ENCODE measurements at regions not wholly inside any gene's neighbourhood (a gene's known extent, or its start where the extent isn't known, plus 50 kb on each side); places are given as distances from the start of the nearest gene placed in this dataset.

DNA sequence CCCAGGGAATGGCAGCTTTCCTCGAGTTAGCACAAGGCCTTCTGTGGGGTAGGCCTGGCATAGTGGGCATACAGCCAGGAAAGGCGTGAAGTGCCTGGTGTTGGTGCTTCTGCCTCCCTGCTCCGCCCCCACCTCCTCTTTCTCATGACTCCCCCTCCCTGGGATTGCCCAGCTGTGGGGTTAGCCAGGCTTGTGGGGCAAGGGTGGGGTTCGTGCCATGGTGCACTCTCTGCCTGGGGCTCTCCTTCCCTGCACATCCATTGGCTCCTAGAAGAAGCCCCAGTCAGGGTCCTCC, 236.8 kb upstream of the NCAM1 start:
- no peak for DNase-seq (ENCODE audit: low read depth, low spot score)
- Histone ChIP-seq H3K9me1 (replicated peaks; ENCODE audit: control insufficient read depth, extremely low read depth, insufficient read depth, low read length) (no peaks in the 10 kb centered on the region), H3K27me3 (ENCODE audit: control insufficient read depth in 2 of 2, insufficient read depth in 2 of 2, low read length in 2 of 2) (no peaks in the 10 kb centered on the region), H3K4me2 (ENCODE audit: insufficient read depth, low read length) (no peak overlapping the region), H4K20me1 (replicated peaks; ENCODE audit: control insufficient read depth, extremely low read depth, insufficient read depth, low read length) (no peaks in the 10 kb centered on the region), H2AFZ (ENCODE audit: low read depth, low read length) (no peak overlapping the region), H3K4me1 (ENCODE audit: control insufficient read depth, extremely low read depth, insufficient read depth, low read length) (no peaks in the 10 kb centered on the region), H3K27ac (ENCODE audit: insufficient read depth, low read depth, low read length) (no peak overlapping the region), H3K36me3 (ENCODE audit: control insufficient read depth in 2 of 2, extremely low read depth in 1 of 2, insufficient read depth in 2 of 2, low read length in 2 of 2) (no peaks in the 10 kb centered on the region), H3K9me3 (replicated peaks; ENCODE audit: control insufficient read depth, insufficient read depth, low read length) (peaks cover 2% of the 10 kb centered on the region), H3K79me2 (ENCODE audit: control insufficient read depth, insufficient read depth, low read length) (no peaks in the 10 kb centered on the region), H3K9ac (replicated peaks; ENCODE audit: extremely low read depth, insufficient read depth, low read length) (no peak overlapping the region), H3K4me3 (replicated peaks in 1 of 3; ENCODE audit: insufficient read depth in 1 of 3, low read depth in 1 of 3, low read length in 3 of 3) (no peak overlapping the region)
- dilution Hi-C loops (cut with MboI; ENCODE audit: extremely low pct_ligation_motif_present, low sequenced_read_pairs) (no loop called here), intact Hi-C loops (cut with micrococcal nuclease) (no loop called here)
- TF ChIP-seq, protein P1, sequence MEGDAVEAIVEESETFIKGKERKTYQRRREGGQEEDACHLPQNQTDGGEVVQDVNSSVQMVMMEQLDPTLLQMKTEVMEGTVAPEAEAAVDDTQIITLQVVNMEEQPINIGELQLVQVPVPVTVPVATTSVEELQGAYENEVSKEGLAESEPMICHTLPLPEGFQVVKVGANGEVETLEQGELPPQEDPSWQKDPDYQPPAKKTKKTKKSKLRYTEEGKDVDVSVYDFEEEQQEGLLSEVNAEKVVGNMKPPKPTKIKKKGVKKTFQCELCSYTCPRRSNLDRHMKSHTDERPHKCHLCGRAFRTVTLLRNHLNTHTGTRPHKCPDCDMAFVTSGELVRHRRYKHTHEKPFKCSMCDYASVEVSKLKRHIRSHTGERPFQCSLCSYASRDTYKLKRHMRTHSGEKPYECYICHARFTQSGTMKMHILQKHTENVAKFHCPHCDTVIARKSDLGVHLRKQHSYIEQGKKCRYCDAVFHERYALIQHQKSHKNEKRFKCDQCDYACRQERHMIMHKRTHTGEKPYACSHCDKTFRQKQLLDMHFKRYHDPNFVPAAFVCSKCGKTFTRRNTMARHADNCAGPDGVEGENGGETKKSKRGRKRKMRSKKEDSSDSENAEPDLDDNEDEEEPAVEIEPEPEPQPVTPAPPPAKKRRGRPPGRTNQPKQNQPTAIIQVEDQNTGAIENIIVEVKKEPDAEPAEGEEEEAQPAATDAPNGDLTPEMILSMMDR (IDR thresholded peaks at IDR 0.05; ENCODE audit: extremely low read depth in 1 of 2, insufficient read depth in 1 of 2, low read depth in 1 of 2, low read length in 2 of 2), result no peak
- FAIRE-seq, result no peak
- BruUV-seq (replicated peaks), result no TSS peak
- CTCF ChIA-PET, result no interaction called here
- POLR2A ChIA-PET, result no interaction called here

DNA sequence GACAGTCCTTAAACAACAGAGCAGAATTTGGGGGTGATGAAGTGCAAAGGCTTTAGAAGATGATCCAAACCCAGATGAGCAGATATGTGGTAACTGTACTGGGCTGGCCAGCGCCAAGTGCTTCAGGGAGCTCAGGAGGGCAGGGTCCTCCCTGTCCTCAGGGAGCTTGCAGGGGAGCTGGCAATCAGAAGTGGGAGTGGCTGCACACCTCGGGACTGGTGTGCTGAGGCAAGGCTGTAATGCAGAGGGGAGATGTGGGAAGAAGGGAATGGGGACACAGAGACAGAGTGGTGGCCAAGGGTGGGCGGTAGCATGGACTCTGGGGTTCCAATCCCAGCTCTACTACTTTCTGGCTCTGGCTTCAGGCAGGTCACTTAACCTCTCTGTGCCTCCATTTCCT, 235.6 kb upstream of the NCAM1 start:
- H3K9ac ChIP-seq (replicated peaks; ENCODE audit: extremely low read depth, insufficient read depth, low read length), result no peak overlapping the region
- POLR2A ChIA-PET, result no interaction called here
- H3K4me1 ChIP-seq (ENCODE audit: control insufficient read depth, extremely low read depth, insufficient read depth, low read length), result no peaks in the 10 kb centered on the region
- no TSS peak for BruUV-seq (replicated peaks)
- H3K27me3 ChIP-seq (ENCODE audit: control insufficient read depth in 2 of 2, insufficient read depth in 2 of 2, low read length in 2 of 2), result no peaks in the 10 kb centered on the region
- CTCF ChIA-PET, result no interaction called here
- H4K20me1 ChIP-seq (replicated peaks; ENCODE audit: control insufficient read depth, extremely low read depth, insufficient read depth, low read length), result no peaks in the 10 kb centered on the region
- H3K36me3 ChIP-seq (ENCODE audit: control insufficient read depth in 2 of 2, extremely low read depth in 1 of 2, insufficient read depth in 2 of 2, low read length in 2 of 2), result no peaks in the 10 kb centered on the region
- no peak for TF ChIP-seq GATA2 (IDR thresholded peaks at IDR 0.05; ENCODE audit: insufficient read depth, insufficient read length, low read depth, low read length)
- TF ChIP-seq MYC (IDR thresholded peaks at IDR 0.05; ENCODE audit: low read depth, low read length), result no peak
- TF ChIP-seq, protein P1 (IDR thresholded peaks at IDR 0.05; ENCODE audit: extremely low read depth in 1 of 2, insufficient read depth in 1 of 2, low read depth in 1 of 2, low read length in 2 of 2), result no peak
- no peak for TF ChIP-seq JUN (IDR thresholded peaks at IDR 0.05; ENCODE audit: borderline replicate concordance, insufficient read depth, insufficient read length, low read depth)
- TF ChIP-seq POLR2A (IDR thresholded peaks at IDR 0.05; ENCODE audit: low read depth, low read length), result no peak
- TF ChIP-seq FOS (IDR thresholded peaks at IDR 0.05; ENCODE audit: borderline replicate concordance, insufficient read depth, low read length), result no peak
- no peak for TF ChIP-seq POLR2AphosphoS5 (IDR thresholded peaks at IDR 0.05; ENCODE audit: insufficient read depth, low read depth, low read length)
- TF ChIP-seq, protein P2, sequence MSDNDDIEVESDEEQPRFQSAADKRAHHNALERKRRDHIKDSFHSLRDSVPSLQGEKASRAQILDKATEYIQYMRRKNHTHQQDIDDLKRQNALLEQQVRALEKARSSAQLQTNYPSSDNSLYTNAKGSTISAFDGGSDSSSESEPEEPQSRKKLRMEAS (IDR thresholded peaks at IDR 0.05; ENCODE audit: insufficient read depth, insufficient read length), result no peak
- no peak for TF ChIP-seq EZH2 (IDR thresholded peaks at IDR 0.05; ENCODE audit: borderline replicate concordance, low read depth, low read length, severe bottlenecking)
- no peak for FAIRE-seq
- H3K4me3 ChIP-seq (replicated peaks in 1 of 3; ENCODE audit: insufficient read depth in 1 of 3, low read depth in 1 of 3, low read length in 3 of 3), result no peak overlapping the region
- intact Hi-C loops (cut with micrococcal nuclease), result no loop called here
- H3K27ac ChIP-seq (ENCODE audit: insufficient read depth, low read depth, low read length), result no peak overlapping the region
- no peak overlapping the region for H3K4me2 ChIP-seq (ENCODE audit: insufficient read depth, low read length)
- H3K79me2 ChIP-seq (ENCODE audit: control insufficient read depth, insufficient read depth, low read length), result no peaks in the 10 kb centered on the region
- H2AFZ ChIP-seq (ENCODE audit: low read depth, low read length), result no peak overlapping the region
- dilution Hi-C loops (cut with MboI; ENCODE audit: extremely low pct_ligation_motif_present, low sequenced_read_pairs), result no loop called here
- peaks cover 2% of the 10 kb centered on the region for H3K9me3 ChIP-seq (replicated peaks; ENCODE audit: control insufficient read depth, insufficient read depth, low read length)
- DNase-seq (ENCODE audit: low read depth, low spot score), result no peak
- H3K9me1 ChIP-seq (replicated peaks; ENCODE audit: control insufficient read depth, extremely low read depth, insufficient read depth, low read length), result no peaks in the 10 kb centered on the region
